Lung (tissue), 11 donors: ENCODE measurements at regions not wholly inside any gene's neighbourhood (a gene's known extent, or its start where the extent isn't known, plus 50 kb on each side); places are given as distances from the start of the nearest gene placed in this dataset.

ENCODE experiments used
- ATAC-seq: fragments of 200-7000 bp; cut with Tn5 transposase; one replicate; pipeline ENCODE4 v1.9.1; 2020; ENCODE audit warnings: moderate number of reproducible peaks; ENCODE audit not compliant: insufficient read depth, low FRiP score
- DNase-seq, 3 donors: peaks; one replicate each; pipeline ENCODE4 v3.0.0-alpha.2; 2013 to 2017
- H3K27ac ChIP-seq, 2 donors: one replicate each; pipeline ENCODE4 v1.5.1; 2013; ENCODE audit warnings: mild to moderate bottlenecking in 2 of 2, moderate library complexity in 2 of 2, control low read depth in 1 of 2, inconsistent platforms in 1 of 2, low read depth in 1 of 2, low read length in 1 of 2
- H3K27me3 ChIP-seq, 3 donors: one replicate each; pipeline ENCODE4 v1.5.1; 2013; ENCODE audit warnings: low read length in 2 of 3; ENCODE audit not compliant: control insufficient read depth in 3 of 3, insufficient read depth in 3 of 3
- H3K36me3 ChIP-seq, 4 donors: one replicate each; pipeline ENCODE4 v1.5.1; 2013; ENCODE audit warnings: low read length in 4 of 4, mild to moderate bottlenecking in 1 of 4, moderate library complexity in 1 of 4; ENCODE audit not compliant: control insufficient read depth in 4 of 4, insufficient read depth in 4 of 4
- H3K4me1 ChIP-seq, 5 donors: one replicate each; pipeline ENCODE4 v1.5.1; 2013; ENCODE audit warnings: low read length in 5 of 5, mild to moderate bottlenecking in 2 of 5, moderate library complexity in 1 of 5; ENCODE audit not compliant: control insufficient read depth in 5 of 5, insufficient read depth in 5 of 5
- H3K4me3 ChIP-seq: one replicate; pipeline ENCODE4 v1.5.1; 2013; ENCODE audit warnings: mild to moderate bottlenecking, control low read depth, moderate library complexity
- H3K9ac ChIP-seq, 2 donors: one replicate each; pipeline ENCODE4 v1.5.1; 2013; ENCODE audit warnings: low read length in 2 of 2, control low read depth in 1 of 2; ENCODE audit not compliant: insufficient read depth in 1 of 2
- H3K9me3 ChIP-seq, 4 donors: one replicate each; pipeline ENCODE4 v1.5.1; 2013; ENCODE audit warnings: low read length in 3 of 4, mild to moderate bottlenecking in 1 of 4, moderate library complexity in 1 of 4; ENCODE audit not compliant: control insufficient read depth in 4 of 4, insufficient read depth in 3 of 4
- WGBS, 2 donors: extraction: QIAGEN DNeasy Blood & Tissue Kit; methylation state at CpG; one replicate each; pipeline ENCODE4 v1.1.7; 2013; 5-methylcytosine and 5-hydroxymethylcytosine counted together
- TF ChIP-seq, protein P1 (sequence below): IDR thresholded peaks from 2 replicates; pipeline ENCODE4 v1.5.1; 2012; ENCODE audit warnings: mild to moderate bottlenecking; ENCODE audit errors: control extremely low read depth, extremely low read depth
- donor health status: control.
- donor health status: control.
- donor health status: Bipolar disorder and iron deficiency.
- donor health status: healthy.
- donor health status: DM: yes; HTN: yes; CAD: no.

GRCh38 chr11:116279511-116279910 is 493.3 kb downstream of the BUD13 start:
- ATAC-seq (no peak), DNase-seq (no peak)
- Histone ChIP-seq H3K9ac (no peak overlapping the region), H3K4me1 (peaks cover 0 to 3% (median 0%) of the 10 kb centered on the region in 5 donors), H3K27ac (no peak overlapping the region), H3K27me3 (no peaks in the 10 kb centered on the region), H3K9me3 (no peaks in the 10 kb centered on the region), H3K36me3 (no peaks in the 10 kb centered on the region), H3K4me3 (no peak overlapping the region)
- WGBS, 2 donors: 72 to 81% methylated on average over 4 of the region's 4 CpGs
- TF ChIP-seq, protein P1, sequence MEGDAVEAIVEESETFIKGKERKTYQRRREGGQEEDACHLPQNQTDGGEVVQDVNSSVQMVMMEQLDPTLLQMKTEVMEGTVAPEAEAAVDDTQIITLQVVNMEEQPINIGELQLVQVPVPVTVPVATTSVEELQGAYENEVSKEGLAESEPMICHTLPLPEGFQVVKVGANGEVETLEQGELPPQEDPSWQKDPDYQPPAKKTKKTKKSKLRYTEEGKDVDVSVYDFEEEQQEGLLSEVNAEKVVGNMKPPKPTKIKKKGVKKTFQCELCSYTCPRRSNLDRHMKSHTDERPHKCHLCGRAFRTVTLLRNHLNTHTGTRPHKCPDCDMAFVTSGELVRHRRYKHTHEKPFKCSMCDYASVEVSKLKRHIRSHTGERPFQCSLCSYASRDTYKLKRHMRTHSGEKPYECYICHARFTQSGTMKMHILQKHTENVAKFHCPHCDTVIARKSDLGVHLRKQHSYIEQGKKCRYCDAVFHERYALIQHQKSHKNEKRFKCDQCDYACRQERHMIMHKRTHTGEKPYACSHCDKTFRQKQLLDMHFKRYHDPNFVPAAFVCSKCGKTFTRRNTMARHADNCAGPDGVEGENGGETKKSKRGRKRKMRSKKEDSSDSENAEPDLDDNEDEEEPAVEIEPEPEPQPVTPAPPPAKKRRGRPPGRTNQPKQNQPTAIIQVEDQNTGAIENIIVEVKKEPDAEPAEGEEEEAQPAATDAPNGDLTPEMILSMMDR: no peak

DNA sequence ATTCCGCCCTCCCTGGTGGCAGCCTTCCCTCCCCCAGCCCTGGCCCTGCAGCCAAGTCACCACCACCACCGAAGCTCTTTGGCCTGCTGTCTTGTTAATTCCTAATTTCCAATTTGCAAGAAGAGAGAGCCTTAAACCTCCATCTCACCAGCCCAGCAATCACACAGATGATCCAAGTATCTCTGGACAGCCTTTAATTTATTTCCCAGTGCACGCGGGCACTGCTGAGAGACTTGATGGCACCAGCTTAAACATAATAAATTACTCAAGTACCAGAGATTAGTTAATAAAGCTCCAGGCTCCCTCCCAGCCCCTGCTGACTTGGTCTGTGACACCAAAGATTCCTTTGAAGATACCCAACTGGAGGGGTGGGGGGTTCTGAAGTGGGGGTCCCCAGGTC is 494.7 kb downstream of the BUD13 start:
- Histone ChIP-seq H3K9ac (no peak overlapping the region), H3K36me3 (no peaks in the 10 kb centered on the region), H3K4me1 (peaks cover 0 to 3% (median 0%) of the 10 kb centered on the region in 5 donors), H3K27ac (no peak overlapping the region), H3K4me3 (no peak overlapping the region), H3K27me3 (no peaks in the 10 kb centered on the region), H3K9me3 (no peaks in the 10 kb centered on the region)
- ATAC-seq (no peak), DNase-seq (no peak)
- 92 to 98% methylated on average over 4 of the region's 4 CpGs for WGBS, 2 donors
- TF ChIP-seq, protein P1: no peak

DNA sequence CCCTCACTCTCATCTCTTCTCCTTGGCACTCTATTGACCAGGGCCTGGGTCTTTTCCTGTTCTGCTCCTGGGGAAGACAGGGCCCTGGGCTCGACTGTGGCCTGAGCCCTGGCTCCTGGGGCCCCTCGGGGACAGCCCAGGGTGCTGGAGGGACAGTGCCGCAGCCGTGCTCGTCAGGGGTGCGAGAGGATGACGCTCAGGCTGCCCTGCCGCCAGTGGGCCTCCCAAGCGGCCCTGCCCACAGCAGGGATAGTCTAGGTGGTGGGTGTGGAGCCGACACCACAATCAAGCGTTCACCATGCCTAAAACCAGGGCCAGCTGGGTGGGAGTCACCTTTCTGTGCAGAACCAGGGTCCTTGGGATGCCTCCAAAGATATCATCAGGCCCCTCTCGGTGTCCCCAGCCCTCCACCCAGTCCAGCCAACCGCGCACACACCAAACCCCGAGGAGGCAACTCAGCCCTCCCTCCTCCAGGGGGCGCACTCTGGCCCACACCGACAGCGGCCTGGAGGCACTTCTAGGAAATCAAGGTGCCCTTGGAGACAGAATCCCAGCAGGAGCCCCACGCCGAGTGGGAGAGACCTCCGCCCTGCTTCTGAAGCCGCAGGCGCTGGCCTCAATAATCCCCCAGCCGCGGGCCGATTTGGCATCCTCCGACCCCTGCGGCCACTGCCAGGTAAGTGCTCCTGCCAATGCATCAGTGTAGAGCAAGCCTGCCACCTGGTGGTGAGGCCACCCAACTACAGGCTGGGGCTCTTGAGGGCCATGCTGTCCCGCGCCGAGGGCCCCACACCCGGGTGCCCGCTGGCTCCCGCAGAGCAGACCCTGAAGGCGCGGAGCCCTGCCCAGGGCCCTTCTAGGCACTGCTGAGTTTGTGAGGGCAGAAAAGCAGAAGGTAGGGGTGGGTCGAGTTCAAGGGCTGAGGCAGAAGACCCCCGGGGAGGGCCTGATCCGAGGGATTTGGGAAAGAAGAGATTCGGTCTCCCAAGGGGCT is 496.4 kb downstream of the BUD13 start:
- DNase-seq (peak; percentile 50 to 72 (median 65)), ATAC-seq (peak; percentile 76)
- WGBS, 2 donors: 36 to 40% methylated on average over 38 to 40 of the region's 40 CpGs
- TF ChIP-seq, protein P1: peak; percentile 60
- H3K4me1 ChIP-seq: peaks cover 0 to 3% (median 0%) of the 10 kb centered on the region in 5 donors
- H3K27ac ChIP-seq: no peak overlapping the region
- no peak overlapping the region for H3K4me3 ChIP-seq
- no peaks in the 10 kb centered on the region for H3K36me3 ChIP-seq
- no peak overlapping the region for H3K9ac ChIP-seq
- H3K9me3 ChIP-seq: peaks cover 0 to 1% (median 0%) of the 10 kb centered on the region in 4 donors
- peaks cover 0 to 2% (median 0%) of the 10 kb centered on the region in 3 donors for H3K27me3 ChIP-seq
